ENCODE measurements at regions not wholly inside any gene's neighbourhood (a gene's known extent, or its start where the extent isn't known, plus 50 kb on each side); places are given as distances from the start of the nearest gene placed in this dataset.

GRCh38 chr2:183952741-183953140, 645.6 kb upstream of the ZNF804A start:
- TF ChIP-seq EZH2phosphoT487 (IDR thresholded peaks at IDR 0.05; ENCODE audit: borderline replicate concordance, low read depth) (no peak), CTCF (IDR thresholded peaks at IDR 0.05) (no peak)

Data from SK-N-SH (cell line).